Trophoblast cell (in vitro differentiated cells and primary cell): ENCODE measurements at regions not wholly inside any gene's neighbourhood (a gene's known extent, or its start where the extent isn't known, plus 50 kb on each side); places are given as distances from the start of the nearest gene placed in this dataset.

Experiments
- DNase-seq, 2 donors: peaks; one replicate each; pipeline ENCODE4 v3.0.0-alpha.2; 2016
- H2AFZ ChIP-seq: 2 replicates; pipeline ENCODE4 v1.6.1; 2013; ENCODE audit warnings: low read length, moderate library complexity, mild to moderate bottlenecking; ENCODE audit not compliant: insufficient read depth, poor library complexity
- H2AK5ac ChIP-seq: 2 replicates; pipeline ENCODE4 v1.6.1; 2013; ENCODE audit warnings: mild to moderate bottlenecking, low read length
- H2BK120ac ChIP-seq: 2 replicates; pipeline ENCODE4 v1.6.1; 2013; ENCODE audit warnings: low read length, mild to moderate bottlenecking, moderate library complexity; ENCODE audit not compliant: insufficient read depth, poor library complexity
- H2BK12ac ChIP-seq: 2 replicates; pipeline ENCODE4 v1.6.1; 2013; ENCODE audit warnings: mild to moderate bottlenecking, low read length, moderate library complexity
- H2BK5ac ChIP-seq: 2 replicates; pipeline ENCODE4 v1.6.1; 2013; ENCODE audit warnings: low read length, low read depth, moderate library complexity, mild to moderate bottlenecking; ENCODE audit not compliant: poor library complexity
- H3K14ac ChIP-seq: 2 replicates; pipeline ENCODE4 v1.6.1; 2013; ENCODE audit warnings: mild to moderate bottlenecking, low read length
- H3K18ac ChIP-seq: 2 replicates; pipeline ENCODE4 v1.6.1; 2013; ENCODE audit warnings: mild to moderate bottlenecking, low read length
- H3K23ac ChIP-seq: 2 replicates; pipeline ENCODE4 v1.6.1; 2013; ENCODE audit warnings: low read length
- H3K27ac ChIP-seq: 2 replicates; pipeline ENCODE4 v1.5.1; 2013; ENCODE audit warnings: low read depth, mild to moderate bottlenecking, inconsistent platforms, low read length, moderate library complexity
- H3K27me3 ChIP-seq: 2 replicates; pipeline ENCODE4 v1.6.1; 2013; ENCODE audit warnings: inconsistent platforms, mild to moderate bottlenecking, low read length, moderate library complexity; ENCODE audit not compliant: insufficient read depth
- H3K36me3 ChIP-seq, 2 experiments: 1 replicate in 1 of 2; 2 replicates in 1 of 2; pipeline ENCODE4 v1.6.1; 2013; ENCODE audit warnings: low read length in 2 of 2, mild to moderate bottlenecking in 2 of 2, moderate library complexity in 1 of 2; ENCODE audit not compliant: insufficient read depth in 2 of 2, control insufficient read depth in 1 of 2
- H3K4ac ChIP-seq: 2 replicates; pipeline ENCODE4 v1.6.1; 2013; ENCODE audit warnings: low read depth, mild to moderate bottlenecking, low read length, moderate library complexity
- H3K4me1 ChIP-seq, 2 experiments: 1 replicate in 1 of 2; 2 replicates in 1 of 2; pipeline ENCODE4 v1.6.1; 2013; ENCODE audit warnings: low read length in 2 of 2, mild to moderate bottlenecking in 2 of 2, moderate library complexity in 1 of 2; ENCODE audit not compliant: insufficient read depth in 2 of 2, control insufficient read depth in 1 of 2
- H3K4me2 ChIP-seq: 2 replicates; pipeline ENCODE4 v1.6.1; 2013; ENCODE audit warnings: inconsistent platforms, mild to moderate bottlenecking, low read length, moderate library complexity
- H3K4me3 ChIP-seq: 2 replicates; pipeline ENCODE4 v1.5.1; 2013; ENCODE audit warnings: mild to moderate bottlenecking, low read depth, low read length, inconsistent platforms
- H3K79me1 ChIP-seq: one replicate; pipeline ENCODE4 v1.6.1; 2013; ENCODE audit warnings: low read length
- H3K79me2 ChIP-seq: 2 replicates; pipeline ENCODE4 v1.6.1; 2013; ENCODE audit warnings: low read length, mild to moderate bottlenecking; ENCODE audit not compliant: control insufficient read depth, insufficient read depth, poor library complexity
- H3K9ac ChIP-seq: 2 replicates; pipeline ENCODE4 v1.6.1; 2013; ENCODE audit warnings: mild to moderate bottlenecking, low read length
- H3K9me3 ChIP-seq: 2 replicates; pipeline ENCODE4 v1.6.1; 2013; ENCODE audit warnings: low read depth, mild to moderate bottlenecking, control low read depth, inconsistent platforms, low read length; ENCODE audit not compliant: insufficient read depth
- H4K12ac ChIP-seq: 2 replicates; pipeline ENCODE4 v1.6.1; 2013; ENCODE audit warnings: low read depth, mild to moderate bottlenecking, low read length, moderate library complexity
- H4K8ac ChIP-seq: 2 replicates; pipeline ENCODE4 v1.6.1; 2013; ENCODE audit warnings: low read depth, mild to moderate bottlenecking, low read length, moderate library complexity
- H4K91ac ChIP-seq: one replicate; pipeline ENCODE4 v1.6.1; 2013; ENCODE audit warnings: low read depth, mild to moderate bottlenecking, low read length, moderate library complexity
- WGBS: extraction: QIAGEN DNeasy Blood & Tissue Kit; methylation state at CpG from one replicate; pipeline ENCODE4 v1.1.7; 2013; ENCODE audit warnings: missing lambda C conversion rate; ENCODE audit not compliant: insufficient read length, insufficient coverage; ENCODE audit errors: extremely low coverage; 5-methylcytosine and 5-hydroxymethylcytosine counted together

DNA sequence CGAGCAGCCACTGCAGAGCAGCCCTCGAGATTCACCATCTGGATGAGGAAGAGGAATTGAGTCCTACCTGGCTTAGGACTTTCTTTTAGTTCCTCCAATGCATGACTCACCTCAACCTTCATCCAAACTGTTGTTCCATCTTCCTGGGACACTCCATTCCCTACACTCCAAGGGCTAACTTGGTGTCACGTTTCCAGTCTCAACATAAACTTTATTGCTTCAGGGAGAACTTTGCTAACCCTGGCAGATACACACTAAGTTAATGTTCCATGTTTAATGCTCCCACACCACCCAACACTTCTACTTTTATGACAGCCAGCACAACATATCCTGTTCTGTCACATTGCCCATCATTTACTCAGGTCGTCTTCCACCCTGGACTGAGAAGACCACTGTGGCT lies 164.4 kb downstream of the RBM26 start:
- no peak overlapping the region for H4K12ac ChIP-seq
- H2BK120ac ChIP-seq: no peak overlapping the region
- H3K4me1 ChIP-seq: peaks cover 2 to 6% of the 10 kb centered on the region in 2 experiments
- H3K23ac ChIP-seq: no peak overlapping the region
- no peak overlapping the region for H3K14ac ChIP-seq
- H3K4me3 ChIP-seq: no peak overlapping the region
- no peak overlapping the region for H3K9ac ChIP-seq
- no peak overlapping the region for H2AK5ac ChIP-seq
- WGBS: no CpG with 5 or more reads among the region's 4 CpGs
- H3K79me1 ChIP-seq: no peaks in the 10 kb centered on the region
- H3K4ac ChIP-seq: no peak overlapping the region
- no peaks in the 10 kb centered on the region for H3K9me3 ChIP-seq
- H3K27me3 ChIP-seq: no peaks in the 10 kb centered on the region
- H3K36me3 ChIP-seq: no peaks in the 10 kb centered on the region
- H2BK12ac ChIP-seq: no peak overlapping the region
- H3K18ac ChIP-seq: no peak overlapping the region
- H3K27ac ChIP-seq: no peak overlapping the region
- H2AFZ ChIP-seq: no peak overlapping the region
- H3K4me2 ChIP-seq: no peak overlapping the region
- no peaks in the 10 kb centered on the region for H3K79me2 ChIP-seq
- H4K8ac ChIP-seq: no peak overlapping the region
- no peak for DNase-seq
- no peak overlapping the region for H4K91ac ChIP-seq
- H2BK5ac ChIP-seq: no peak overlapping the region

DNA sequence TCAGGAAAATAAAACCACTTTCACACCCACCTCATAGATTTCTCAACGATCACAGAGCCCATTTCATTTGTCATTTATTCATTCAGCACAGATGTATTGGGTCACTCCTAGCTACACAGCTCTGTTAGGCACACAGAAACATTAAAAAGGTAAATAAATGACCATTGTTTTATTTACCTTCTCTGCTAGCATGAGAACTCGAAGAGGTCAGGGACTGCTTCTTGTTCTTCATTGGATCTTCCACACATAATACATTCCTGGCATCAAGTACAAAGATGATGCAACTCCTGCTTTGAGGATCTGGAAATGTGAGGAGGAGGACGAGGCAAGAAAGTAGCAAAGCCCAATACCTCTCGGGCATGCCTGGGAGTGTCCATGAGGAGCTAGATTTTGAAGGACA lies 168.1 kb downstream of the RBM26 start:
- no peak overlapping the region for H4K8ac ChIP-seq
- no peak overlapping the region for H3K4ac ChIP-seq
- H3K18ac ChIP-seq: no peak overlapping the region
- no peak overlapping the region for H3K14ac ChIP-seq
- no peak overlapping the region for H3K4me3 ChIP-seq
- H4K91ac ChIP-seq: no peak overlapping the region
- H3K4me1 ChIP-seq: no peaks in the 10 kb centered on the region
- DNase-seq: no peak
- H3K79me1 ChIP-seq: no peaks in the 10 kb centered on the region
- no peak overlapping the region for H3K9ac ChIP-seq
- H3K36me3 ChIP-seq: no peaks in the 10 kb centered on the region
- H2AFZ ChIP-seq: no peak overlapping the region
- no peak overlapping the region for H2AK5ac ChIP-seq
- H2BK12ac ChIP-seq: no peak overlapping the region
- no peaks in the 10 kb centered on the region for H3K9me3 ChIP-seq
- H3K27ac ChIP-seq: no peak overlapping the region
- H2BK120ac ChIP-seq: no peak overlapping the region
- no peaks in the 10 kb centered on the region for H3K79me2 ChIP-seq
- WGBS: no CpG with 5 or more reads among the region's 4 CpGs
- H3K23ac ChIP-seq: no peak overlapping the region
- no peak overlapping the region for H2BK5ac ChIP-seq
- no peak overlapping the region for H4K12ac ChIP-seq
- no peak overlapping the region for H3K4me2 ChIP-seq
- H3K27me3 ChIP-seq: no peaks in the 10 kb centered on the region

- Histone ChIP-seq H2BK12ac (no peak overlapping the region), H3K4me2 (no peak overlapping the region)
- WGBS: no CpG with 5 or more reads among the region's 2 CpGs
Observed at GRCh38 chr13:79231887-79232286, 174.2 kb downstream of the RBM26 start.

GRCh38 chr13:79229761-79230160 lies 176.3 kb downstream of the RBM26 start:
- Histone ChIP-seq H3K27ac (no peak overlapping the region), H3K4ac (no peak overlapping the region), H2AK5ac (no peak overlapping the region), H3K36me3 (no peaks in the 10 kb centered on the region), H3K79me1 (peaks cover 5% of the 10 kb centered on the region), H3K4me1 (peaks cover 19 to 29% of the 10 kb centered on the region in 2 experiments), H2BK12ac (no peak overlapping the region), H2BK5ac (no peak overlapping the region), H2BK120ac (no peak overlapping the region), H3K4me3 (no peak overlapping the region), H4K8ac (no peak overlapping the region), H3K14ac (no peak overlapping the region), H3K23ac (no peak overlapping the region), H2AFZ (no peak overlapping the region), H4K91ac (no peak overlapping the region), H3K27me3 (no peaks in the 10 kb centered on the region), H3K18ac (no peak overlapping the region), H3K9me3 (no peaks in the 10 kb centered on the region), H3K4me2 (no peak overlapping the region), H4K12ac (no peak overlapping the region), H3K9ac (no peak overlapping the region), H3K79me2 (no peaks in the 10 kb centered on the region)
- no peak for DNase-seq
- WGBS: no CpG with 5 or more reads among the region's 4 CpGs

More at GRCh38 chr13:79231887-79232286, 174.2 kb downstream of the RBM26 start:
- Histone ChIP-seq H3K27ac (no peak overlapping the region), H2AFZ (no peak overlapping the region), H4K8ac (no peak overlapping the region), H3K27me3 (no peaks in the 10 kb centered on the region), H2BK5ac (no peak overlapping the region), H2AK5ac (no peak overlapping the region), H3K79me2 (no peaks in the 10 kb centered on the region), H4K91ac (no peak overlapping the region), H3K4ac (no peak overlapping the region), H3K9me3 (no peaks in the 10 kb centered on the region), H3K23ac (no peak overlapping the region), H3K4me3 (no peak overlapping the region), H3K4me1 (peaks cover 13 to 16% of the 10 kb centered on the region in 2 experiments), H3K9ac (no peak overlapping the region), H3K36me3 (no peaks in the 10 kb centered on the region), H4K12ac (no peak overlapping the region), H3K14ac (no peak overlapping the region), H2BK120ac (no peak overlapping the region), H3K18ac (no peak overlapping the region), H3K79me1 (peaks cover 3% of the 10 kb centered on the region)
- DNase-seq: peak in 1 of 2 donors; percentile 48
